ENCODE measurements at regions not wholly inside any gene's neighbourhood (a gene's known extent, or its start where the extent isn't known, plus 50 kb on each side); places are given as distances from the start of the nearest gene placed in this dataset.

DNA sequence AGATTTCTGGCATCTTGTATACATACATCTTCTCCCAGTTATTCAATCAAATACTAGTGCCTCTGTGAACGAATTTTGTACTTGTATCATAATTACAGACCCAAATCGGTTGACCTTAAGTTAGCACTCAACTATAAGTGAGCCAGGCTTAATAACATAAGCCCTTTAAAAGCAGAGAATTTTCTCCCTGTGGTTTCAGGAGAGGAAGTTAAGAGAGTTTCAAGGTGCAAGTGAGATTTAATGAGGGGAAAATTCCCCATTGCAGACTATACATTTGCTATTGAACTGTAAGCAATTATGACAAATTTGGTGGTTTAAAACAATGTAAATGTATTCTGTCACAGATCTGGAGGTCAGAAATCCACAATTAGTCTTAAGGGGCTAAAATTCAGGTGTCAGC lies 261.9 kb upstream of the NREP start:
- Histone ChIP-seq H3K9me3 (ENCODE audit: control insufficient read depth, low read length) (no peaks in the 10 kb centered on the region), H3K36me3 (ENCODE audit: control insufficient read depth, insufficient read depth, low read length) (no peaks in the 10 kb centered on the region), H3K4me1 (ENCODE audit: control insufficient read depth, insufficient read depth, low read length) (no peaks in the 10 kb centered on the region), H3K27me3 (ENCODE audit: control insufficient read depth, insufficient read depth, low read length, poor library complexity, severe bottlenecking) (peaks cover 58% of the 10 kb centered on the region), H3K27ac (ENCODE audit: low read depth, low read length) (no peak overlapping the region), H3K4me3 (ENCODE audit: low read length) (no peak overlapping the region), H3K9ac (ENCODE audit: extremely low read depth, low read length, poor library complexity, severe bottlenecking) (no peak overlapping the region)
- Mint-ChIP-seq H3K36me3 (ENCODE audit: low read depth) (no peaks in the 10 kb centered on the region), H3K9me3 (no peaks in the 10 kb centered on the region), H3K27ac (no peak overlapping the region), H3K27me3 (ENCODE audit: insufficient read depth) (peaks cover 2% of the 10 kb centered on the region), H3K4me1 (peaks cover 9% of the 10 kb centered on the region), H3K4me3 (no peak overlapping the region)
- DNase-seq, result no peak
- TF ChIP-seq, protein P1, sequence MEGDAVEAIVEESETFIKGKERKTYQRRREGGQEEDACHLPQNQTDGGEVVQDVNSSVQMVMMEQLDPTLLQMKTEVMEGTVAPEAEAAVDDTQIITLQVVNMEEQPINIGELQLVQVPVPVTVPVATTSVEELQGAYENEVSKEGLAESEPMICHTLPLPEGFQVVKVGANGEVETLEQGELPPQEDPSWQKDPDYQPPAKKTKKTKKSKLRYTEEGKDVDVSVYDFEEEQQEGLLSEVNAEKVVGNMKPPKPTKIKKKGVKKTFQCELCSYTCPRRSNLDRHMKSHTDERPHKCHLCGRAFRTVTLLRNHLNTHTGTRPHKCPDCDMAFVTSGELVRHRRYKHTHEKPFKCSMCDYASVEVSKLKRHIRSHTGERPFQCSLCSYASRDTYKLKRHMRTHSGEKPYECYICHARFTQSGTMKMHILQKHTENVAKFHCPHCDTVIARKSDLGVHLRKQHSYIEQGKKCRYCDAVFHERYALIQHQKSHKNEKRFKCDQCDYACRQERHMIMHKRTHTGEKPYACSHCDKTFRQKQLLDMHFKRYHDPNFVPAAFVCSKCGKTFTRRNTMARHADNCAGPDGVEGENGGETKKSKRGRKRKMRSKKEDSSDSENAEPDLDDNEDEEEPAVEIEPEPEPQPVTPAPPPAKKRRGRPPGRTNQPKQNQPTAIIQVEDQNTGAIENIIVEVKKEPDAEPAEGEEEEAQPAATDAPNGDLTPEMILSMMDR (conservative IDR thresholded peaks at IDR 0.05), result no peak
- WGBS, 2 experiments (ENCODE audit: insufficient coverage in 1 of 2, insufficient read length in 1 of 2), result 83% methylated on average over 2 of the region's 2 CpGs; no CpG with 5 or more reads in 1 of the 2 experiments

DNA sequence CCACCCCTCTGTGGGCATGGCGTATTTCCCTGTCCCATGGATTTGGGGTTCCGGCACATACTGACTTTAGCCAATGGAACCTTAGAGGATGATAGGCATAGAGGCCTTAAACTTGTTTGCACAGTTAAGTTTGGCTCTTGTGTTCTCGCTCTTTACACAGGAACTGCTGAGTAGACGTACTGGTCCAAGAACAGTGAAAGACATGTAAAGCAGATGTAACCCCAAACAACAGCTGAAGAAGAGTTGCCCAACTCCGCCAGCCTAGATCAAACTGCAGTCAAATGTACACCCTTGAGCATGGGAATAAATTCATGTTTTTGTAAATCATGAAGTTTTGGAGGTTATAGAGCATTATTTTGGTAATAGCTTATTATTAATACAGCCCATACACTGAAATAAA lies 260.0 kb upstream of the NREP start:
- TF ChIP-seq, protein P1 (conservative IDR thresholded peaks at IDR 0.05), result no peak
- Mint-ChIP-seq H3K9me3 (no peaks in the 10 kb centered on the region), H3K4me1 (peaks cover 17% of the 10 kb centered on the region), H3K27me3 (ENCODE audit: insufficient read depth) (peaks cover 2% of the 10 kb centered on the region), H3K27ac (no peak overlapping the region), H3K4me3 (no peak overlapping the region), H3K36me3 (ENCODE audit: low read depth) (no peaks in the 10 kb centered on the region)
- no peak overlapping the region for H3K4me3 ChIP-seq (ENCODE audit: low read length)
- no peak overlapping the region for H3K9ac ChIP-seq (ENCODE audit: extremely low read depth, low read length, poor library complexity, severe bottlenecking)
- no peaks in the 10 kb centered on the region for H3K36me3 ChIP-seq (ENCODE audit: control insufficient read depth, insufficient read depth, low read length)
- no peaks in the 10 kb centered on the region for H3K4me1 ChIP-seq (ENCODE audit: control insufficient read depth, insufficient read depth, low read length)
- no peak overlapping the region for H3K27ac ChIP-seq (ENCODE audit: low read depth, low read length)
- no peak for DNase-seq
- no peaks in the 10 kb centered on the region for H3K9me3 ChIP-seq (ENCODE audit: control insufficient read depth, low read length)
- H3K27me3 ChIP-seq (ENCODE audit: control insufficient read depth, insufficient read depth, low read length, poor library complexity, severe bottlenecking), result peaks cover 39% of the 10 kb centered on the region
- WGBS, 2 experiments (ENCODE audit: insufficient coverage in 1 of 2, insufficient read length in 1 of 2), result 90 to 97% methylated on average over 2 to 5 of the region's 5 CpGs

DNA sequence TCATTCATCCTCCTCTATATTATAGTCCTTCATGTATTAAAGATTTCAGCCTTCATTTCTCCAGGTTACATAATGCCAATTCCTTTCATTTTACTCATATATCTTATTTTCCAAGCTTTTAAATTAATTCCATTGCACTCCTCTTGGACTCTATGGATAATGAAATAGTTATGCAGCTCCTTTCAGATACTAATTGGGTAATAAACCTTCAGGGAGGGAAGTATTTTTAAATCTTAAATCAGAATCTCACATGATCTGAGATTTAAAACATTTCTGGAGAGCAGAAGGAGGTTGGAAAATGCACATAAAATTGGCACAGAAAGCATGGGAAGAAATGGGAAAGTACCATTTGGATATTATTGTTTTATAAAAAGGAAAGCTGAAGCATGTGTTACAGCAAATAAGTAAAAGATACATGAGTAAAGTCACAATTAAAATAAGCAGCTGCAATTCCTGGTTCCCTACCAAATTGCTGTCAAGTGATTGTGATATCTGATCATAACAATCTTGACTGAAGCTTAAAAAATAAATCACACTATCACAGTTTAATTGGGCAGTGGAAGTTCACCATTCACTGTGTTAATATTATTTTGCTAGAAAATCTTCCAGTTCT lies 257.9 kb upstream of the NREP start:
- Mint-ChIP-seq H3K4me3 (no peak overlapping the region), H3K36me3 (ENCODE audit: low read depth) (no peaks in the 10 kb centered on the region), H3K27ac (no peak overlapping the region), H3K4me1 (peaks cover 21% of the 10 kb centered on the region), H3K9me3 (no peaks in the 10 kb centered on the region), H3K27me3 (ENCODE audit: insufficient read depth) (peaks cover 2% of the 10 kb centered on the region)
- H3K4me1 ChIP-seq (ENCODE audit: control insufficient read depth, insufficient read depth, low read length), result no peaks in the 10 kb centered on the region
- H3K36me3 ChIP-seq (ENCODE audit: control insufficient read depth, insufficient read depth, low read length), result no peaks in the 10 kb centered on the region
- H3K9ac ChIP-seq (ENCODE audit: extremely low read depth, low read length, poor library complexity, severe bottlenecking), result no peak overlapping the region
- TF ChIP-seq, protein P1 (conservative IDR thresholded peaks at IDR 0.05), result no peak
- DNase-seq, result no peak
- no peak overlapping the region for H3K4me3 ChIP-seq (ENCODE audit: low read length)
- peaks cover 20% of the 10 kb centered on the region for H3K27me3 ChIP-seq (ENCODE audit: control insufficient read depth, insufficient read depth, low read length, poor library complexity, severe bottlenecking)
- H3K9me3 ChIP-seq (ENCODE audit: control insufficient read depth, low read length), result no peaks in the 10 kb centered on the region
- H3K27ac ChIP-seq (ENCODE audit: low read depth, low read length), result no peak overlapping the region
